Activated B cell treated with CpG ODN at 0.5 μM for 24 hours (primary cell): ENCODE measurements at regions not wholly inside any gene's neighbourhood (a gene's known extent, or its start where the extent isn't known, plus 50 kb on each side); places are given as distances from the start of the nearest gene placed in this dataset.

Experiments
- ATAC-seq: fragments of 200-7000 bp; cut with Tn5 transposase; one replicate; pipeline ENCODE4 v1.10.0; 2021; ENCODE audit warnings: low read depth, mild to moderate bottlenecking, moderate library complexity
- CTCF ChIA-PET: fragments of 350-600 bp; sonication (Branson Sonifier 250); formaldehyde crosslinking; loops from one replicate; lab custom pipeline; 2021; ENCODE audit warnings: antibody characterized with exemption; lab: Charles Lee
- POLR2A ChIA-PET: fragments of 350-600 bp; sonication (Branson Sonifier 250); formaldehyde crosslinking; loops from one replicate; lab custom pipeline; 2021; ENCODE audit warnings: antibody characterized with exemption; lab: Charles Lee
- DNase-seq: peaks from one replicate; pipeline ENCODE4 v3.0.0; 2022
- H3K27ac Mint-ChIP-seq: one replicate; pipeline ENCODE4 v1.8.0; 2020; ENCODE audit warnings: mixed read lengths
- H3K27me3 Mint-ChIP-seq: one replicate; pipeline ENCODE4 v1.8.0; 2021; ENCODE audit warnings: mixed read lengths
- H3K36me3 Mint-ChIP-seq: one replicate; pipeline ENCODE4 v1.8.0; 2021; ENCODE audit warnings: low read depth, mixed read lengths
- H3K4me1 Mint-ChIP-seq: one replicate; pipeline ENCODE4 v1.8.0; 2021; ENCODE audit warnings: mixed read lengths
- H3K4me3 Mint-ChIP-seq: one replicate; pipeline ENCODE4 v1.8.0; 2020; ENCODE audit warnings: mild to moderate bottlenecking, mixed read lengths
- H3K9me3 Mint-ChIP-seq: one replicate; pipeline ENCODE4 v1.8.0; 2020; ENCODE audit warnings: mixed read lengths
- intact Hi-C: fragments of 100-400 bp; cut with micrococcal nuclease; formaldehyde crosslinking; loops from one replicate; pipeline ENCODE4 v1.15.1; 2024
- TF ChIP-seq, protein P1 (sequence below): fragments of 200-600 bp; IDR thresholded peaks from one replicate; pipeline ENCODE4 v1.8.0; 2022; ENCODE audit warnings: antibody characterized with exemption, mild to moderate bottlenecking

- H3K4me1 Mint-ChIP-seq = no peaks in the 10 kb centered on the region
- TF ChIP-seq, protein P1, sequence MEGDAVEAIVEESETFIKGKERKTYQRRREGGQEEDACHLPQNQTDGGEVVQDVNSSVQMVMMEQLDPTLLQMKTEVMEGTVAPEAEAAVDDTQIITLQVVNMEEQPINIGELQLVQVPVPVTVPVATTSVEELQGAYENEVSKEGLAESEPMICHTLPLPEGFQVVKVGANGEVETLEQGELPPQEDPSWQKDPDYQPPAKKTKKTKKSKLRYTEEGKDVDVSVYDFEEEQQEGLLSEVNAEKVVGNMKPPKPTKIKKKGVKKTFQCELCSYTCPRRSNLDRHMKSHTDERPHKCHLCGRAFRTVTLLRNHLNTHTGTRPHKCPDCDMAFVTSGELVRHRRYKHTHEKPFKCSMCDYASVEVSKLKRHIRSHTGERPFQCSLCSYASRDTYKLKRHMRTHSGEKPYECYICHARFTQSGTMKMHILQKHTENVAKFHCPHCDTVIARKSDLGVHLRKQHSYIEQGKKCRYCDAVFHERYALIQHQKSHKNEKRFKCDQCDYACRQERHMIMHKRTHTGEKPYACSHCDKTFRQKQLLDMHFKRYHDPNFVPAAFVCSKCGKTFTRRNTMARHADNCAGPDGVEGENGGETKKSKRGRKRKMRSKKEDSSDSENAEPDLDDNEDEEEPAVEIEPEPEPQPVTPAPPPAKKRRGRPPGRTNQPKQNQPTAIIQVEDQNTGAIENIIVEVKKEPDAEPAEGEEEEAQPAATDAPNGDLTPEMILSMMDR = no peak
- DNase-seq = no peak
- ATAC-seq = no peak
- H3K27me3 Mint-ChIP-seq = peaks cover 17% of the 10 kb centered on the region
- intact Hi-C loops = no loop called here
- H3K4me3 Mint-ChIP-seq = no peak overlapping the region
- no peaks in the 10 kb centered on the region for H3K36me3 Mint-ChIP-seq
- no peaks in the 10 kb centered on the region for H3K9me3 Mint-ChIP-seq
- ChIA-PET POLR2A (no interaction called here), CTCF (no interaction called here)
- no peak overlapping the region for H3K27ac Mint-ChIP-seq
These were observed 359.3 kb downstream of the IRS1 start for GRCh38 chr2:226440127-226440918.

- intact Hi-C loops = no loop called here
- ATAC-seq (no peak), DNase-seq (no peak)
- Mint-ChIP-seq H3K9me3 (no peaks in the 10 kb centered on the region), H3K27ac (no peak overlapping the region), H3K4me1 (no peaks in the 10 kb centered on the region), H3K27me3 (peaks cover 17% of the 10 kb centered on the region), H3K36me3 (no peaks in the 10 kb centered on the region), H3K4me3 (no peak overlapping the region)
- TF ChIP-seq, protein P1 = no peak
- ChIA-PET CTCF (no interaction called here), POLR2A (no interaction called here)
These were observed 360.3 kb downstream of the IRS1 start for GRCh38 chr2:226439337-226439736.

GRCh38 chr2:226435146-226435545, 364.5 kb downstream of the IRS1 start:
- ATAC-seq (no peak), DNase-seq (no peak)
- no peaks in the 10 kb centered on the region for H3K9me3 Mint-ChIP-seq
- no peak overlapping the region for H3K27ac Mint-ChIP-seq
- ChIA-PET CTCF (no interaction called here), POLR2A (no interaction called here)
- H3K4me1 Mint-ChIP-seq = no peaks in the 10 kb centered on the region
- H3K4me3 Mint-ChIP-seq = no peak overlapping the region
- H3K36me3 Mint-ChIP-seq = no peaks in the 10 kb centered on the region
- TF ChIP-seq, protein P1 = no peak
- intact Hi-C loops = no loop called here
- peaks cover 25% of the 10 kb centered on the region for H3K27me3 Mint-ChIP-seq

GRCh38 chr2:226434702-226435101, 364.9 kb downstream of the IRS1 start:
- Mint-ChIP-seq H3K9me3 (no peaks in the 10 kb centered on the region), H3K36me3 (no peaks in the 10 kb centered on the region), H3K4me3 (no peak overlapping the region), H3K27ac (no peak overlapping the region), H3K4me1 (no peaks in the 10 kb centered on the region), H3K27me3 (peaks cover 26% of the 10 kb centered on the region)
- ChIA-PET POLR2A (no interaction called here), CTCF (no interaction called here)
- intact Hi-C loops = no loop called here
- no peak for ATAC-seq
- no peak for DNase-seq
- TF ChIP-seq, protein P1 = no peak

GRCh38 chr2:226431288-226431948, 368.2 kb downstream of the IRS1 start:
- no peak overlapping the region for H3K27ac Mint-ChIP-seq
- POLR2A ChIA-PET = no interaction called here
- intact Hi-C loops = no loop called here
- ATAC-seq (no peak), DNase-seq (no peak)
- H3K9me3 Mint-ChIP-seq = no peaks in the 10 kb centered on the region
- CTCF ChIA-PET = no interaction called here
- TF ChIP-seq, protein P1 = no peak
- H3K36me3 Mint-ChIP-seq = no peaks in the 10 kb centered on the region
- no peak overlapping the region for H3K4me3 Mint-ChIP-seq
- no peaks in the 10 kb centered on the region for H3K4me1 Mint-ChIP-seq
- H3K27me3 Mint-ChIP-seq = peaks cover 18% of the 10 kb centered on the region
